HG03342 (cell line): ENCODE measurements at regions not wholly inside any gene's neighbourhood (a gene's known extent, or its start where the extent isn't known, plus 50 kb on each side); places are given as distances from the start of the nearest gene placed in this dataset.
"Not testable (repeated sequence)": the region's sequence is repeated elsewhere in the genome, so short reads cannot be mapped to it uniquely, and the experiment has no call there.

Experiments
- ATAC-seq: cut with Tn5 transposase; IDR thresholded peaks from one replicate; pipeline ENCODE4 v1.9.1; 2021; ENCODE audit warnings: mild to moderate bottlenecking, moderate library complexity; ENCODE audit not compliant: unreplicated experiment

DNA sequence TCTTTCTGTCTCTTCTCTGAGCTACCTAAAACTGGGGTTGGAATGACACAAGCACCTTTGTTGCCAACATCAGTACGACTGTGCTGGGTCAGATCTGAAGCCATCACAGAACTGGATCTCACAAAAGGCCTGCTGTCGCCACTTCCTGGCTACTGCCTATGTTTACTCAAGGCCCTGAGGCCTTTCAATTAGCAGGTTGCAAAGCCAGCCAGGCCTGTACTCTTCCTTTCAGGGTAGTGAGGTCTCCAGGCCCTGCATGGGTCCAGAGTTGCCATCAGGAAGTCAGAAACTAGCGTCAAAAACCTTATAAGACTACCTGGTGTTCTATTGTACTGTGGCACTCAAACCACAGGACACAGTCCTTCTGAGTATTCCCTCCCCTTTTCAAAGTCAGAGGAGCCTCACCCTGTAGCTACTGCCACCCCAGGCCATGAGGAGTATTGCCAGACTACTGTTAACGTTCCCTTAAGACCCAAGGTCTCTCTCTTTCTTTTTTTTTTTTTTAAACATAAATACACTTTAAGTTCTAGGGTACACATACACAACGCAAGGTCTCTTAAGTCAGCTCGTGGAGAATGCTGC is 937.4 kb upstream of the GJE1 start:
- ATAC-seq: peak; percentile 82

DNA sequence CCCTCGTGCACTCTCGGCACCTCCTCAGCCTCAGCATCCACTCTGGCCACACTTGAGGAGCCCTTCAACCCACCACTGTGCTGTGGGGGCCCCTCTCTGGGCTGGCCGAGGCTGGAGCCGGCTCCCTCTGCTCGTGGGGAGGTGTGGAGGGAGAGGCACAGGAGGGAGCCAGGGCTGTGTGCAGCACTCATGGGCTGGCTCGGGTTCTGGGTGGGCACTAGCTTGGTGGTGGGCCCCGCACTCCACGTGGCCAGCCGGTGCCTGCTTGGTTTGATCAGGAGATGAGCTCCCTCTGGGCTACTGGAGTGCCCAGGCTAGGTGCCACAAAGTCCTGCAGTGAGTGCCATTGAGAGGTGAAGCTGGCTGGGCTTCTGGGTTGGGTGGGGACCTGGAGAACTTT is 949.4 kb upstream of the GJE1 start:
- ATAC-seq: no peak

DNA sequence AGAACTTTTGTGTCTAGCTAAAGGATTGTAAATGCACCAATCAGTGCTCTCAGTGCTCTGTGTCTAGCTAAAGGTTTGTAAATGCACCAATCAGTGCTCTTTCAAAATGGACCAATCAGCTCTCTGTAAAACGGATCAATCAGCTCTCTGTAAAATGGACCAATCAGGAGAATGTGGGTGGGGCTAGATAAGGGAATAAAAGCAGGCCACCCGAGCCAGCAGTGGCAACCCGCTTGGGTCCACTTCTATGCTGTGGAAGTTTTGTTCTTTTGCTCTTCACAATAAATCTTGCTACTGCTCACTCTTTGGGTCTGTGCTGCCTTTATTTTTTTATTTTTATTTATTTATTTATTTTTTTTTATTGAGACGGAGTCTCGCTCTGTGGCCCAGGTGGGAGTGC is 957.3 kb upstream of the GJE1 start:
- ATAC-seq: not testable (repeated sequence)

DNA sequence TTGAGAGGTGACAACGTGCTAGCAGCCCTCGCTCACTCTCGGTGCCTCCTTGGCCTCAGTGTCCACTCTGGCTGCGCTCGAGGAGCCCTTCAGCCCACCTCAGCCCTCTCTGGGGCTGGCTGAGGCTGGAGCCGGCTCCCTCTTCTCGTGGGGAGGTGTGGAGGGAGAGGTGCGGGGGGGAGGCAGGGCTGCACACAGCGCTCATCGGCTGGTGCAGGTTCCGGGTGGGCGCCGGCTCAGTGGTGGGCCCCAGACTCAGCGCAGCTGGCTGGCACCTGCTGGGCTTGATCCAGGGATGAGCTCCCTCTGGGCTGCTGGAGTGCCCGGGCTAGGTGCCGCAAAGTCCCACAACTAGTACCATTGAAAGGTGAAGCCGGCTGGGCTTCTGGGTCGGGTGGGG is 957.8 kb upstream of the GJE1 start:
- no peak for ATAC-seq

DNA sequence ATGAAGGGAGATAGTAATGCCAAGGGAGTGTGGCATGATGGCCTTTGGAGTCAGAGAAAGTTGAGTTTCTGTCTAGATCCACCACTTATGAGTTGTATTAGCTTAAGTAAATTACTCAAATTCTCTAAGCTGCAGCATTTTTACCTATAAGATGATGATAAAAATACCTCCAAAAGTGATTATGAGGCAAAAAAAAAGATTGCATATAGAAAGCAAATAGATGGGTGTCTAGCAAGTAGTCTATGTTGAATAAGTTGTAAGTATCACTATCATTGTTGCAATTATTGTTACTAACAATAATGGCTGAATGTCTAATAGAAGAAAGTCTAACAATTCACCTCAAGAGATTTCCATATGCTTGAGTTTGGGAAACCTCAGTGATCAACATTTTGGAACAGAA is 959.2 kb upstream of the GJE1 start:
- no peak for ATAC-seq

DNA sequence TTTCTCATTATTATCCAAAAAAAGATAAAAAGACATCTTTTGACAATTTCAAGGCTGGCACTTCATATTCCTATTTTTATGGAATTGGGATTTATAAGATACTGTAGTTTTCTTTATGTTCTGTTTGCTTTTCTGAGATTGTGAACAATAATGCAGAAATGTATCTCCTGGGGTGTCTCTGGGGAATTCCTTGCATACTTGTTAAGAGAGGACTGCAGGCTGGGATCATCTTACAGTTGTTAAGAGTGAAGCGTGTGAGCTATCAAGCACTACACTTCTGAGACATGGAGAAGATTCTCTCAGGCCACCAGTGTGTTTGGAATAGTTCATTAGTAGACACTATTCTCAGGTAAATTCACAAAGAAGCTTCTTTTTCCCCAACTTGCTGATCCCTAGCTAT is 963.3 kb upstream of the GJE1 start:
- ATAC-seq: no peak

DNA sequence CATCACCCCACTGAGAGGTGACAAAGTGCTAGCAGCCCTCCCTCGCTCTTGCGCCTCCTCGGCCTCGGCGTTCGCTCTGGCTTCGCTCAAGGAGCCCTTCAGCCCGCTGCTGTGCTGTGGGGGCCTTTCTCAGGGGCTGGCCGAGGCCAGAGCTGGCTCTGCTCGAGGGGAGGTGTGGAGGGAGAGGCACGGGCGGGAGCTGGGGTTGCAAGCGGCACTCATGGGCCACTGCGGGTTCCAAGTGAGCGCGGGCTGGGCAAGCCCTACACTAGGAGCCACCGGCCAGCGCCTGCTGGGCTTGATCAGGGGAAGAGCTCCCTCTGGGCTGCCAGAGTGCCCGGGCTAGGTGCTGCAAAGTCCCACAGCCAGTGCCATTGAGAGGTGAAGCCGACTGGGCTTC is 964.8 kb upstream of the GJE1 start:
- ATAC-seq: no peak

DNA sequence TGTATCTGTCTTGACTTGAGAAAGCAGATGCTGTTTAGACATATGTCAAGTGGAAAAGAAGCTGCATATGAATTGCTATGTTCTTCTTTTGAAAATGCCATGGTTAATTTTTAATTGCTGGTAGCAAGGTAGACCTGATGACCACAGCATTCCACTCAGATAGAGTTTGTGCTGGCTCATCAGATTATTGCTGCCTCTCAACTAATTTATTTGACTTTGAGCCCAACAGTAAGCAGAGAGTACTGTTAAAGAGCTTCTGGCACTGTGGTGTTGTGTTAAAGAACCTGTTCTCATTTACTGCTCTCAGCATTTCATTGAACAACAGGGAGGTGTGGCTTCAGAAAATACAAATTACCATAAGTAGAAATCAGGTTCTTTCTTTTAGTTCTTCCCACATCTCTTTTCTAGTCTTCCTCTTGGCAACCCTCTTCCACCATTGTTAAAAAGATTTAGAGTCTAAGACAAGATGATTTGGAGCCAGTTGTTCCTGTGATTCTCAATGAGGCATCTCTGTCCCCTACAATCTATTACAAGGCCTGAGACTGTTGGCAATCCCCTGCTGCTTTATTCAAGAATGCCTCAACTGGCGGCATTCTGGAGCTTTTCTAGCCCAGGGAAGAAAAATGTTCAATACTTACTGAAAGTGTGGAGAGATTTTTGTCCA is 967.6 kb upstream of the GJE1 start:
- ATAC-seq: no peak

DNA sequence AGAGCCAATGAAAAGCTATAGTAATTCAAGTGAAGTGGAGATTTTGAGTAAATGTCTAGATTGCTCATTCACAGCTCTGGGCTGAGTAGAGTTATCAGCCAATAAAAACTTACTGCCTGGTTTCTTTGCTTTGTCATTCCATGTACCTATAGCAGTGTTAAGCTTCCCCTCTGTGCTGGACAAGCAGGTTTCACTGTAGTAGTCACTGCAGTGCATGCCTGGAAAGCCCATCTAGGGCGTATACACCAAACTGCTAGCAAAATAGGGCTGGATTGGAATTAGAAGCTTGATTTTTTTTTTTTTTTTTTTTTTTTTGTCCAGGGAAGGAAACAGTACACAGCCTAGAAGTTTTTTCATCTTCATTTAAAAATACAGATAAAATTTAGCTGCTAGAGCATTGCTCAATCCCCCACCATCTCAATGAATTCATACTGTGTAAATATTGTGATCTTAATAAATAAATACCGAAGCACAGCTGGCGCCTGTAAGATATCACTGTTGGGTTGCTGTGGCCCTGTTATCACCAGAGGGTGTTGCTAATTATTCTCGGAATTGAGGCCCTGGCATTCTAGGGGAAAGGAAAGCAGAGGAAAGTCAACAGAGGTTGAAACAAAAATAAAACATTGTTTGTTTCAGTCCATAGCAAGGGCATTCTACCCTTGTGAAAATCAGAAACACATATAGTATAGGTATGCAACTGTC is 968.5 kb upstream of the GJE1 start:
- ATAC-seq: no peak

DNA sequence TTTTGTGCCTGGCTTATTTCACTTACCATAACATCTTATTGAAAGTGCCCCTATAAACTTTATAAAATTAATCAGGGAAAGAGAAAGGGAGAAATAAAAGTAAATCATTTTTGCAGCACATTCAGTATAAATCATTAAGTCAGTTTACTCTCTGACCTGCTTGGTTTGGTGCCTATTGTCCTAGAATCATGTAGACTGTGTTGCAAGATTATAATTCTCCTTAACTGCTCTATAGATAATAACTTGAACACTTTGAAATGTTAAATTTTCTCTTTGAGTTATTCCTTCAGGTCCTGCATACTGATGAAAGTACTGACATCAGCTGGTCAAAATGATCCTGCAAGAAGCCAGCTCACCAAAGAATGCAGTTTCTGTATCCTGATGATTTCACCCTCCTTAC is 969.6 kb upstream of the GJE1 start:
- no peak for ATAC-seq

DNA sequence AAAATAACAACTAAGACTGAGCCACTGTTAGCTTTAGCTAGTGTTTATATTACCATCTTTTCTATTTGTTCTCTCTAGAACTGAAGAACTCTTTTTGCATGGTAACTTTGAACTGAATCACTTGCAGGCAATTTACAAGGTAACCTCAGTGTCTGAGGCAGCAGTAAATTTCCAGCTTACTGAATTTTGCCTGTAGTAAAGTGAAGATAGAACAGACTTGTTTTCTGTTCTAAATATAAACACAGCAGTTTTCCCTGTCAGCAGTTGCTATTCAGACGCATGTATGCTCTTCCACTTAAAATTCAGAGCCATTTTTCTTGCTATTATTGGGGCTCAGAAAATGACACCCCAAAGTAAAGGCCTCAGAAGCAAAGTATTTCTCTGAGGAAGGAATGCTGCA is 974.0 kb upstream of the GJE1 start:
- no peak for ATAC-seq

DNA sequence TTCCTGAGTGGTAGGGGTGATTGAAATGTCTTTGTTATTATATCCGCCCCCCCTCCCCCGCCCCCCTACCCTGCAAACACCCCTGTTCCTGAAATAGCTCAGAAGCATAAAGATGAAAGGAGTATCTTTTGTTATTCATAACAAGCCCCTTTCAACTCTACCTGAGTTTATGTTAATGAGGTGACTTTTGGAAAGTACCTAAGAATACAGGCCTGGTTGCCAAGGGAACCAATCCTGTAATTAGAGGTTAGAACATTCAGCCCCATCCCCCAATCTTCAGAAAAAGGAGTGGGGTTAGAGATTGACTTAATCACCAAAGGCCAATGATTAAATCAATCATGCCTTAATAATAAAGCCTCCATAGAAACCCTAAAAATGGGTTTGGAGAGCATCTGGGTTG is 979.2 kb upstream of the GJE1 start:
- ATAC-seq: no peak

DNA sequence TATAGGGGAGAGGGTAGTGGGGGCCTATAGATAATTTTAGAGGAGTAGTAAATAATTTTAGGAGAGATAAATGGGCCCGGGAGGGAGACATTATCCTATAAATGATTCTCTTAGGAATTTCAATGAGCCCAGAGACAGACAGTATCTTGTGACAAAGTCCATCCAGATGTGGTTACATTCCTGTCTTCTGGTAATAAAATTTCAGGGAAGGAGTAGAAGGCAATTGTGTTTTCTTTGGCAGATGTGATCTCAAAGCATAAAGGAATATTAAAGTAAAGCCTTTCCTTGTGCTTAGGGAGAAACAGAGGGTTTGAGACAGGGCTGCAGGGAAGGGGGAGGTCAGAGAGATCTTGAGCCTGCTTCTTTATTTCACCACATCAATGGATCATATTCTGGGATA is 979.8 kb upstream of the GJE1 start:
- no peak for ATAC-seq

DNA sequence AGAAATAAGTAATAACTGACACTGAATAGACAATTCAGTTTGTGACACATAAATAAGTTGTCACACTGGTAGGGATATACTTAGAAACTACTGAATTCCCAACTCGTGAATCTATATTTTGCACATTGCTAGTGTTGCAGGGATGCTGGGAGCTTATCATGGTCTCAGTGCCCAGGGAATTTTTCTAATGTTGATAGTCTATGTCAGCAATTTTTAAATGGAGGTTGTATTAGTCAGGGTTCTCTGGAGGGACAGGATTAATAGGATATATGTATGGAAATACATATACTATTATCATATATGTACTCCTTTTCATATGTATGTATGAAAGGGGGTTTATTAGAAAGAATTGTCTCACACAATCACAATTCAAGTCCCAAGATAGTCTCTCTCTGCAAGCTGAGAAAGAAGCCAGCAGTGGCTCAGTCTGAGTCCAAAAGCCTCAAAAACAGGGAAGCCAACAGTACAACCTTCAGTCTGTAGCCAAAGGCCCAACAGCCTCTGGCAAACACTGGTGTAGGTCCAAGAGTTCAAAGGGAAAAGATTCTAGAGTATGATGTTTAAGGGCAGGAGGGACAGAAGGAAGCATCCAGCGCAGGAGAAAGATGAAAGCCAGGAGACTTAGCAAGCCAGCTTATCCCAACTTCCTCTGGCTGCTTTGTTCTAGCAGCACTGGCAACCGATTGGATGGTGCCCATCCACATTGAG is 980.9 kb upstream of the GJE1 start:
- ATAC-seq: no peak

DNA sequence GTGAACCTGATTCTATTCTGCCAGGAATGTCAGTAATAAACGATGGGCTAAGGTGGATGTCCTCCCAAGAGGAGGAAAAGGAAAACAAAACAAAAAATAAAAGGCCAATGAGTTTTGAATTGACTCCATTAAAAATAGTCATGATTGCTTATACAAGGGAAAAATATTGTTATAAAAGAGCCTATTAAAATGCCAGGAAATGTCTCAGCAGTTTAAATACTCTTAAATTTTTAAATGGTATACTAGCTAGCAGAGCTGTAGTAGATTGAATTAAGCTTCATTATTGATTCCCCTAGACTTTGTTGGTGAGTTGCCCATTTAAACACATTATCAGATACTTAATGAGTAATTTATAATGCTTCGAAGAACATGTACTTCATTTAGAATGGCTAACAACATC is 990.9 kb upstream of the GJE1 start:
- no peak for ATAC-seq

DNA sequence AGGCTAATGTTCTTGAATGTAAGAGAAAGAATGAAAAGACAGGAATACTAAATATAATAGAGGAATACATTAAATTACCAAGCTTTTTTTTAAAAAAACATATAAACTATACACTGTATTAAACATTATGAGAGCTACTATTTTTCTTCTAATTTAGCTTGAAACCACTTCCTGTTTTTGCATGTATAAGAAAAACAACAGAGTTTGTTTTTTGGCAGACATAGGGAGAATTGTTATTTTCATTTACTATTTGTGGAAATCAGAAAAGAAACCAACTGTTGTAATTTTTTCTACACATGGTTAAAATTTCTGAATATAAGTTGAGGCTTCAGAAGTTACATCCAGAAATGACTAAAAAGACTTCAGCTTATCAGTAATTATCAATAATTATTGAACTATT is 991.8 kb upstream of the GJE1 start:
- ATAC-seq: no peak

DNA sequence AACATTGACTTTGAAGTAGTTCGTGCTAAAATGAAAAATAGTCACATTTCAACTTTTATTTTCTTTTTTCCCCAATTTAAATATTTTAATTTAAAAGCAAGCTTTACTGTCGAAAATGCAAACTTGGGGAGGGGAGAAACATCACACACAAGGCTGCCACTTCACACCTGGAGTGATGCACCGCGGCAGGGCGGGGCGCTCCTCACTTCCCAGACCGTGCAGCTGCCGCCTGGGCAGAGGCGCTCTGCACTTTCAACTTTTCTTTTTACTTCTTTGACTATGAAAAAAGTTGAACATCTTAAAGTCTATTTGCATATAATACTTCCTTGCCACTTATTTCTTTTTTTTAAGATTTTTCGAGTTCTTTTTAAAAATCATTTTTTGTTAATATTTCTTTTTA is 993.3 kb upstream of the GJE1 start:
- ATAC-seq: no peak

DNA sequence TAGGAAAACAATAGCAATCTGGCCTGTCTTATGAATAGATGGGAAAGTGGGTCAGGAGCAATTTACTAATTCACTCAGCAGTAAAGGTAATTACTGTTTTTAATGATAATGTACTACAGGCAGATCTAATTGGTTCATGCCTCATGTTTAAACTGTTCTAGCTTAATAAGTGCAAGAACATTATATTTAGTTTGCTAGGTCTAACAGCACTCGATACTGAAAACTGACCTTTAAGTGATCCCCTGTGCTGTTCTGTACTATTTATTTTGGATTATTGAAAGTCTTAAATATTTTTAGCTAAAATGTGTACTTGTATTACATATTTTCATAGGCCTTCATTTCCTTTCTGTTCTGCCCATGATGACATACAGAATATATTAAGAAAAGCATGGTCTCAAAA is 998.0 kb upstream of the GJE1 start:
- ATAC-seq: no peak

DNA sequence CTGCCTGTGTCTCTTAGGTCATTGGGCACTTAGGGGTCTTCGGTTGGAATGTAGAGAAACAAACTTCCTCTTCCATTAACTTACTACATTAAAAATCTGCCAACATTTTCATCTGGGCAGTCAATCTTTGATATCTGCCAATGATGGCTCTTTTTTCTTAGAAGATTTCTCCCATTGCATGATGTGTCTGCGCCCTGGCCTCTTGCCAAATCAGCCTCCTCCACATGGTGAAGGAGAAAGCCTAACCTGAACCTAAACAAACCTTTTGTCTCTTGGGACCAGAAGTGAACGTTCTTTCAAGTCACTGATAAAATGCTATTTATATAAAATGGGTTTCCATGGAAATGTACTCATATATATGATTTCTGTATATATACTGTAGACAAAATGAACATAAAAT is 998.9 kb upstream of the GJE1 start:
- ATAC-seq: no peak

DNA sequence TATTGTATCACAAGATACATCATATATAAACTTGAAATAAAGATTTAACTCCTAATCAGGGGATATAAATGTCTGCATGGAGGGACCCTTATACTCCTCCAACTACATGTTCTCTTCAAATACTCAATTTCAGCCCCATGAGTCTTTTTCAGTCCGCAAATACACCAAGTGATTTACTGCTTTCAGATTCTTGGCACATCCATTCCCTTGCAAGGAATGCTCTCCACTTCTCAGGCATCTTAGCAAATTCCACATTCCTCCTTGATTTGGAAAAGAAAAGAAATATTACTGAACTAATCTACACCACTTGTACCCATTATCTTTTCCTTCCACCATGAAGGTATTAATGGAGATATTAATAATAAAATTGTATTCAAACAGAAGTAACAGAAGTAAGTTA is 999.4 kb upstream of the GJE1 start:
- no peak for ATAC-seq

DNA sequence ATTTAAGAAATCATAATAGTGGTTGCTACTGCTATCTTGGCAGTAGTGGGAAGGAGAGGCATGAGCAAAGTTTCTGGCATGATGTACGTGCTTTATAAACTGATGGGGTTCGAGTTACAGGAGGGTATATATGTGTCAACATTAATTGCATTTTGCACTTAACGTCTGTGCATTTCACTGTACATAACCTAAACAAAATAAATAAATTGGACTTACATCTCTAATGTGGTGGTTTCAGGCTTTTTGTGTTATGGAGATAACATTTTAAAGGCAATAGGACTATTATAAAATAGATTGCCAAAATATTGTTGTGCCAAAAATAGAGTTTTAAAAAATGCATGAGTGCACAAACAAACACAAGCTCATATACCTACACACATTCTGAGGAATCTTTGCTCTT is 1001.1 kb upstream of the GJE1 start:
- no peak for ATAC-seq

DNA sequence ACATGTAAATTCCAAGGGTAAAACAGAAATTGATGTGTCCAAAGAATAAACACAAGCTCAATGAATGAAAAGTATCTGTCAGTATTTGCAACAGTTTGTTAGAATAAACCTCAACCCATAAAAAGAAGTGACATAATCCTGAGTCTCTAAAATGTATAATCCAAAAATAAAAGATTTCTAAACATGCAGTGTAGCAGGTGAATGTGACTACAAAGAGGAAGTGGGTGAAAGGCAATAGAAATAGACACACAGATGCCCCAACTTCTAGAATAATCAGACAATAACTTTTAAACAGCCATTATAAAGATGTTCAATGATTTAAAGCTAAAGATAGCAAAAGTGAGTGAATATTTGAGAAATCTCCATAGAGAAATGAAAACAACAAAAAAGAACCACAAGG is 1009.2 kb upstream of the GJE1 start:
- ATAC-seq: no peak
